DMS 273 treated with DMSO at 0.1 percent for 48 hours (cell line): ENCODE measurements at regions not wholly inside any gene's neighbourhood (a gene's known extent, or its start where the extent isn't known, plus 50 kb on each side); places are given as distances from the start of the nearest gene placed in this dataset.

Experiments used
- DNase-seq: peaks from one replicate; lab custom pipeline; 2025; lab: John Stamatoyannopoulos, UW

DNA sequence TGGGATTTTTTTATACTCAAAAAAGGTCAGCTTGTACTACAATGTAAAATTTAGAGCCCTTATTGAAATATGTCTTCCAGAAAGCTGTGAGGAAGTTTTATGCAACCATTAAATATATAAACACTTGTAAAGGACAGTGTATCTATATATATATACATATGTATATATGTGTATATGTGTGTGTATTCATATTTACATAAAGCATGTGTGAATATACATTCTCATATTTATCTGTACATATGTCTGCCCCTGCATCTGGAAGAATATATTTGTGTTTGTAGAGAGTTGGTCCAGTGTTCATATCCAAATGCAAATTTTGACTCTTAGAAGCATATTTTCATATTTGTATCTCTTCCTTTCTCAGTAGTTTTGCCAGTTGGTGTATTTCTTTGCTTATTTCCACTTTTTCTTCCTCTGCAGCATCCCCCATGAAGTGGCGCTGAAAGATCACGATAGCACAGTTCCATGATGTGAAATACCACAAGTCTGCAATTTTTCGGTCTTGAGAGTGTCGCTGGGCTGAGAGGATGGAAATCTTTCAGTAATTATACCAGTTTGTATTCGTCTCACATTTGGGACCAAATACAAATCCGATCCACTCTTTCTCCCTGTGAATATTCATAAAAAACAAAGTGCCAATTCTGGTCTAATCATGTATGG lies 311.7 kb upstream of the DPH6 start:
- DNase-seq, result no peak

DNA sequence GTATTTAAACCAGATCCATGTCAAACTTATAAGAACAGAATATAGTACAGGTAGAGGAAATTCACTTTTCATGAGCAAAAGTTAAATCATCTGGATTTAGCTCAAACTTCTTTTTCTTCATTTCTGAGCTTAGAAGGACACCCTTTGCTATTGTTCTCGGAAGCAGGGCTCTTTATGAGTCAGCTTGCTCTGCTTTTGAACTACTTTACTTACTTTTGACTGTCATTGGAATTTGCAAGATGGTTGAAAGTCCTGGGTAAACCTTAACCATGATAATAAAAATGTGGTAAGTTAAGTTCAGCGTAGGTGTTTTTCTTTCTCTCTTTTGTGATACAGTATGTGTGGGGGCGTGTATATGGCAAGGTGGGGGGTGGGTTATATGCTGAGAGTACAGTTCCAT lies 312.7 kb upstream of the DPH6 start:
- no peak for DNase-seq

DNA sequence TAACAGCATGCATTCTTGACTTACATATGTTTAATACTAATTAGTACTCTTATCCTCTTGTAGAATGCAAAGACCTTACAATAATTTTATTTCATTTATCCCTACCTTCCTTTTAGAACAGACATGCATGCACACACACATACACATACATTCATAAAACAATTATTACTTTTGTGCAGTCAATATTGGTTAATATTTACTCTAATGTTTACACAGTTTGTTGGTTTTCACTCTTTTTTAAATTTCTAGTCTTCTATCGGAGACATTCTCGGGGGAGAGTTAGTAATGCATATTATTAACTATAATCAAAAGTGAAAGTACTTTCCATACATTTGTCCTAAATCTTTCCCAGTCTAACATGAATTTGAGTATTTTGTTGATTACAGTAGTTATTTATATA lies 317.7 kb upstream of the DPH6 start:
- DNase-seq, result no peak

DNA sequence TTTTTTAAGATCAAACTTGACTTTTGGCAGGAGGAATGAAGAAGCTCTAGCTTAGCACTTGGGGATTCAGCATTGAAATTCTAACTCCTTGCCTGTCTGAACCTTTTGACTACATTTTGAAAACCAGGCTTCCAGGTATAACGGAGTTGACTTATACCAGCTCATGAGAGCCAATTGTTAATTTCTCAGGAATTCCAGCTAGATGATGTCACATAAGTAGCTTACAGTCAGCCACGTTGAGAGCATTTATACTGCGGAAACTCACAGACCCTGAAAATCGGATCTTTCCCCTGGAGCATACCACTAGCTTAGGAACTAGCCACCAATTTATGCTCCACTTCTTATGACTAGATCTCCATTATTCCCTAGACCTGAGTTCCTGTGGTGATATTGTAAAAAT lies 321.4 kb upstream of the DPH6 start:
- no peak for DNase-seq

DNA sequence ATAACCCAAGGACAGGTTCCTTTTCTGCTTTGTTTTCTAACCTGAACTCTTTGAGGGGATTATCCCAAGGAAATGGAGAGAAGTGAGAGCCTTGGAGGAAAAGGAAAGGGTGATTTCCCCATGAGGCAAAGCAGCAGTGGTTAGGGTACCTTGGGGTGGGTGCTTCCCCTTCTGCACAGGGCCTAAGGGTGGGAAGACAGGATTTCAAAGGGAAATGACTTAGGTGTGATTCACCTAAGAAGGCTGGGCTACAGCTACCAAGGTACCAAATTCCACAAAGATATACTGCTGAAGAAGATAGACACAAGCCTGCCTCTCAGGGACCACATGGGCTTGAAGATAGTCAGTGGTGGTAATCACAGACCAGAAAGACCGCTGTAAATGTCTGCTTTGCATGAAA lies 325.3 kb upstream of the DPH6 start:
- no peak for DNase-seq

DNA sequence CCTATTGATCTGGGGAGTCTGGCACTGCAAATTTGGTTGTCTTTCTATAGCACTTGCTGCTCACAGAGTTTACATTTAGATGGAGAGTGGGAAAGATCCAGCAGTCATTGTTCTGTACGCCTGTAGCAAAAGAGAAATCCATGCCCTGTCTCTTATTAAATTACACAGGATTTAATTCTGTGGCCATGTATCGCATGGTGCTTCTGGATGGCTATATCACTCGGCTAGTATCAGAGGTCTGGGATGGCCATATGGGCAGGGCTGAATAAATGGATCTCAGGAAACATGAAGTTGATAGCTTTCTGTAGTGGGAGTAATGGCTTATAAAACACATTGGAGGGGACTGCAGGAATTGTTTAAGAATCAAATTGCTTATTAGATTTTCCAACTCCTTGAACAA lies 325.8 kb upstream of the DPH6 start:
- no peak for DNase-seq

DNA sequence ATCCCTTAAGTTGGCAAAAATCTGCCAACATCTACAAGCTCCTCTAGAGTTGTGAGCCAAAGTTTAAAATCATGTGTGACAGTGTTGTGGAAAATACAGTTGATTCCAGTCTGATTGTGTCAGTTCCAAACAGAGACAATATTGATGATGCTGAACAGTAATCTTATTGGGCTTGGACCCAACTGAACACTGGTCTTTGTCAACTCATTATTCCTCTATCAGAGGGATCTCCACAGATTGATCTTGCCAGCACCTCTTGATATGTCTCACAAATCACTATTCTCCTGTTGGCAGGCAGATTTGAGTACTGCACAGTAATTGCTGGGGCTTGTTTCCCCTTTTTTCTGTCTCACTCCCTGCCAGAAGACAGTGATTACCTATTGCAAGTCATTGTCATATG lies 326.6 kb upstream of the DPH6 start:
- no peak for DNase-seq

DNA sequence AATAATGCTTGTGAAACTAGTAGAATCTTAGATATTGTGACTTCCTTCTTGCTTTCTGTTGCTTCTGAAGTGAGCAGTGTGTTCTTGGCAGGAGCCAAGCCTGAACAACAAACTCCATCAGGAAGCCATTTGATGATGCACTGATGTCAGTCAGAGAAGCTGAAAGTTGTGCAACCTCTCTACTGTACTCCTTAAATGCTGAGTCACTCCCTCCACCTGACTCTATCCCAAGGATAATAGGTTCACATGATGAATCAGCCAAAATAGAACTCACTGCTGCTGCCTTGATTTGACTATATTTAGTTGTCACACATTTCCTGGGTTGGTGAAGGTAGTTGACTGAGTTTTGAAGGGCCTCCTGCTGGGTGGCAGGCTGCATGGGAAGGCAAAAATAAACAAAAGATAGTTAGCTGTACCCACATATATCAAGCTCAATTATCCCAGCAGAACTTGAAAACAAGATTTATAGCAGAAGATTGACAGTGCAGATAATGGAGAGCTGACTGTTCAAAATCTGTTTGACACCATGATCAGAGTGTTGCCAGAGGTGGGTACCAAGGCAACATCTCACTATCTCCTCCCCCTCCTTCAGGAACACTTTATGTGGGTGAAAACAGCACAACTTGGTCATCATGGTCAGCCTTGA lies 328.4 kb upstream of the DPH6 start:
- DNase-seq, result no peak

DNA sequence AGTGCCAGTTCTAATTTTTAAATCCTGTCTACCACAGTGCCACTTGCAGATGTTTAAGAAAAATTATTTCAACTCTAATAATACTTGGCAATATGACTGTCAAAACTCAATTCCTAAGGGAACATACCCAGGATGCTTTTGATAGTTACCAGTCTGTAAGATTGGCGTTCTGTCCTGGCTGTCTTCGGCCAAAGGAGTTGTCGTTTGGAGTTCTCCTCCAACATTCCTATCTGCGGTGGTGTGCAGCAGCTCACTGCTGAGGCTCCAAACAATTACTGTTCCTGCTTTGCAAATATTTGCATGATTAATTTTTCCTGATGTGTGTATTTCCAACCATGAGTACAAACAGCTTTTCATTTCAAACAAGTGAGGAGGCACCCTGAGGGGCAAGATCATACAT lies 330.8 kb upstream of the DPH6 start:
- DNase-seq, result no peak

DNA sequence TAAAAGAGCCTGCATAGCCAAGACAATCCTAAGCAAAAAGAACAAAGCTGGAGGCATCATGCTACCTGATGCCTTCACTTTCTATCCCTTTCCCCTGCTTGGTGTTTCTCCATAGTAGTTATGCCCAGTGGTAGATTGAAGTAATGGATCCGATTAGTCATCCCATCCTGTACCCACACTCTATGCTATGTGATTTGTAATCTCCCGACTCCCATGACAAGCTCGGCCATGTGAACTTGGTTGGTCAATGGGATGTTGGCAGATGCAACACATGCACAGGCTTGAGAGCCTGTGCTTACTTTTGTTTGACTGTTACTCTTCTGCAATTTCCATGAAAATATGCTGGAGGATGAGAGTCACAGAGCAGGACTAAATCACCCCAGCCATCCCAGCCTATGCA lies 334.9 kb upstream of the DPH6 start:
- no peak for DNase-seq

DNA sequence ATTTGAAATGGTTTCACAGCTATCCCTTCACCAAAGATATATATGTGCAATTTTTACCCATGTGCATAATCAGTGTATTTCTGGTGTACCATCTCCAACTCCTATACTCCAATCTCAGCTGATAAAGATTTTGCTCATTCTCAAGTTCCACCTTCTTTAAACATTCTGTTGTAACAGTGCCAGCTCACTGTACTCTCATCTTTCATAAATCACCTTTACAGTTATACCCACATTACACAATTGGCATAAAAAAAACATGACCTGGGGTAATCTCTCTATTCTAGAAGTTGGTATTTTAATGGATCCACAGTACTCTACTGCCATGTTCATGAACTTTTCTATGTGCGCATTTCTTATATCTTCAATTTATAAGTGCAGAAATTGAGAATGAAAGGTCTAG lies 339.9 kb upstream of the DPH6 start:
- no peak for DNase-seq

DNA sequence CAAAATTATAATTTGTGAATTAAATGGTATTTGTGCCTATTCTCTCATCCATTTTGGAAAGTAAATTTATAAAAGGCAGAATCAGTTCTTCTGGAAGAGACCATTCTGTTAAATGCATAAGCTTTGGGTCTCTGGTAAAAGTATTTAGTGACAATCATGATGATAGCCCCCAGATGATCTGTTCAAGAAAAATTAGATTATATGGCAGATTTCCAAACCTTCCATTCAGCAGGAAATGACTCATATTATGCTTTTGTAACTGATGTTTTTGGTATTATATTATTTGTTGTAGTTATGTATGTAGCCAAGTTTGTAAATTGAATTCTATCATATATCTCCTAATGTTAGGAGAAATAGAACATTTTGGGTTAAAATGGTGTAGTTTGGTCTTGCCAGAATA lies 340.8 kb upstream of the DPH6 start:
- no peak for DNase-seq

DNA sequence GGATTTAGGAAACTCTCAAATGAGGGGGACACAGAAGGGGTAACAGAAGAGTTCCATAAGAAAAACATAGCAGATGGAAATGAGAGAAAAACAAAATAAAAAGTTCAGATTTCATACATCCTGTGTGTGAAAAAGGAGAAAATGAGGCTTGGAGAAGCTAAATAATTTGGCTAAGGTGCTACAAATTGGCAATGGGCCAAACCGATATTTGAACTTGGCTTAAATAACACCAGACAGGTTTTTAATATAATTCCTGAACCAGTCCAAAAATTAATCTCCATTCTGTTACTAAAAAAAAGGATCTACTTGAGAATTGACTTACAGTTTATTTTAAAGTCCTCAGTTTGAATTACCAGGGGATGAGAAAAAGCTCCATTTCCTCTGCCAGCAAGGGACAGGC lies 342.9 kb upstream of the DPH6 start:
- DNase-seq, result no peak

DNA sequence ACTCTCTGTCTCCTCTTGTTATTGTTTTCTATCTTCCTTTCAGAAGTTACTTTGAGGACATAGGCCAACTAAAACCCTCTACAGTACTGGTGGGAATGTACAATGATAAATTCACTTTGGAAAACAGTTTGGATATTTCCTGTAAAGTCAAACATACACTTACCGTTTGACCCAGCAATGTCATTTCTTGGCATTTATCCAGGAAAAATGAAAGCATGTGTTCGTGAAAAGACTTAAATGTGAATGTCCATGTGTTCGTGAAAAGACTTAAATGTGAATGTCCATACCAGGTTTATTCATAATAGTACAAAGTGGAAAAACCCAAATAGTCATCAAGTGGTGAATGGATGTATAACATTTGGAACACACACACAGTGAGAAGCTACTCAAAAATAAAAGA lies 361.5 kb upstream of the DPH6 start:
- no peak for DNase-seq

DNA sequence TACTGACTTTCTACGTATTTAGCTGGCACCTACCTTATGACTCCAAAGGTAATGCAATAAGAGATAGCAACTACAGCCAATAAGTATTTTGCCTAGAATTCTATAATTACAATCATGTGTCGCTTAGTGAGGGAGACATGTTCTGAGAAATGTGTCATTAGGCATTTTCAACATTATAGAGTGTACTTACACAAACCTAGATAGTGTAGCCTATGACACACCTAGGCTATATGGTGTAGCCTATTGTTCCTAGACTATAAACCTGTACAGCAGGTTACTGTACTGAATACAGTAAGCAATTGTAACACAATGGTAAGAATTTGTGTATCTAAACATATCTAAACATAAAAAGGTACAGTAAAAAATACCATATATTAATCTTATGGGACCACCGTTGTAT lies 363.4 kb upstream of the DPH6 start:
- no peak for DNase-seq

DNA sequence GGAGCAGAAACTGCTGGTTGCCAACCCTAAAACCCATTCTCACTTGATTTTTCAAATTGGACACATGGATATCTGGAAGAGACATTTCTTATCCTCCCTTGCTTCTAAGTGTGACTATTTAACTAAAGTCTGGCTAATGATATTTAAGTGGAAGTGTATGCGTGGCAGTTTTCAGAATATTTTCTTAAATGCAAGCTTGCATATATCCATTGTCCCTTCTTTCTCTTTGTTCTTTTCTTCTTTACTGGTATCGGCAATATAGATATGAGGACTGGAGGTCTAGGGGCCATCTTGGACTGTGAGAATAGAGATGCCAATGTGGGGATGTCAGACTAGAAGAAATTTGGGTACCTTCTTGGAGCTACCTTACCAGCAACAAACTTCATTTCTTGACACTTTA lies 364.3 kb upstream of the DPH6 start:
- no peak for DNase-seq

DNA sequence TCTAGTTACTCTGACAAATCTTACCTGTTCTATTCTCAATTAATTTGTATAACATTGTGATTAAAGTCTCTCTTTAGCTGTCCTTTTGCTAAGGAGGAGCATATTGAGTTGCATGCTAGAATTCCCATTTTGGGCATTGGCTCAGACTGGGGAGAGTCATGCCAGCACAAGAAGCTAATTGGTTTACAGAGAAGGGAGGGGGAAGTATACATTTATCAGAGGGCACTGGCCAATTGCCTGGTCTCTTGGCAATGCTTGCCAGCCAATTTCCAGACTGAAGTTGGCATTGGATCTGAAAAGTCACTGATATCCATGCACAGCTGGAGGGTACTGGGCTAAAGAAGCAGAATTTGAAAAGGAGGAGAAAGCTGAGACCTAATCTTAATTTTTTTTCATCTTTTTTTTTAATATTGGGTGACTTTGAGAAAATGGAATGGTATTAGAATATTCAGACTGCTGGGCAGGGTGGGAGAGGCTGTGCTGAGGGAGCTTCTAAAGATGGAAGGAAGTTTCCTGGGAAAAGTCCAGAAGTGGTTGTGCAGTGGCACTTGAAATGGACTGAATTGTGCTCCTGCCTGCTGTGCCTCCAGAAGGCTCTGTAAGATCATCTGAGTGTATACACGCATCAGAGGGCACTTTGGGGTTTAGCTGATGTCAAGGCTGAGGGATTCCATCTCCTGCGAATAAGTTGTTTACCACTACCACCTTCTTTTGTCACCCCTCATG lies 365.2 kb upstream of the DPH6 start:
- peak; percentile 2 for DNase-seq

DNA sequence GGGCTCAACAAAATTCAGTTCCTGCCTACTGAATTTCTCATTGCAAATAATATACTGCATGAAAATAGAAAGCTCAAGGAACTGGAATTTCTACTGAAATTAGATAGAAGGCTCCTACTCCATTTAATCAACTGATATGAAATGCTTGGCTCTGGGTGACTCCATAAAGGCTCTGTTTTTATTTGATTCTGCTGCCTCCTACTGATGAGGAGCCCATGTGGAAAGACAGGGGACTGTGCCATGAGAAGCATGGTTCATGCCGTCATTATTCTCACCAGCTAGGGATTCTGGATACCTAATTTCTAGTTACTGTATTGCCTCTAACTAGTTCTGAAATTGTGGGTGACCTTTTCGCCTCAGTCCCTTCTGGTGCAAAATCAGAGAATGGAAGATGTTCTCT lies 366.2 kb upstream of the DPH6 start:
- no peak for DNase-seq

DNA sequence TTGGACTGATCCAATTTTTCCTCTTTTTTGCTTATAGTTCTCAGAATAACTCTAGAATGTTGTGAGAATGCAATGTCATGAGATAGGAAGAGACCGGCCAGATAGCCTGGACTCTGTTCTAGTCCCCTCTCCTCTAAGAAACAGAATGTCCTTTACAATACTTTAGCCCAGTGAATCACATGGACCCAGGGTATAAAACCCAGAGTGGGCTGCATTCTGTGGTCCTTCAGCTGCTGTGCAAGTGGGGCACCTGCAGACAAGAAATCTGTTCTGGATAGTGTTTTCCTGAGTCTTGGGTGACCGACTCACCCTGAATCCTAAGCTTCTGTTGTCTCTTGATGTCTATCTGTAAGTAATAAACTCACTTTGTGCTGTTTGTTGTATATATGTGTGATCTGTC lies 368.6 kb upstream of the DPH6 start:
- DNase-seq, result no peak

DNA sequence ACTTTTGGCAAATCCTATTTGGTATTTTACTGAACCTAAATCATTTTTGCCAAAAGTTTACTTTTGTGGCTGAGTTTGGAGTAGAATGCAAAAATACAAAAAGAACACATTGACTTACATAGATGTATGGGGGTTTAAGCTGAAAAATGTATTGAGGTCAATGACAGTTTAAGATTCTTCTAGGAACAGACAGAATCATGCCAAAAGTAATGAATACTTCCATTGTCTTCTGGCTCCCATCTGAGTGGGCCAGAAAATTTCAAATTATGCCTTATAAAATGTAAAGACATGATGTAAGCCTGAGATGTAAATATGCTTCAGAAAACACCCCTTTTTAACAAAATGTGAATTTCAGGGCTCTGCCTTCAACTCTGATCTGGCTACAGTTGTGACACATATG lies 375.1 kb upstream of the DPH6 start:
- no peak for DNase-seq

DNA sequence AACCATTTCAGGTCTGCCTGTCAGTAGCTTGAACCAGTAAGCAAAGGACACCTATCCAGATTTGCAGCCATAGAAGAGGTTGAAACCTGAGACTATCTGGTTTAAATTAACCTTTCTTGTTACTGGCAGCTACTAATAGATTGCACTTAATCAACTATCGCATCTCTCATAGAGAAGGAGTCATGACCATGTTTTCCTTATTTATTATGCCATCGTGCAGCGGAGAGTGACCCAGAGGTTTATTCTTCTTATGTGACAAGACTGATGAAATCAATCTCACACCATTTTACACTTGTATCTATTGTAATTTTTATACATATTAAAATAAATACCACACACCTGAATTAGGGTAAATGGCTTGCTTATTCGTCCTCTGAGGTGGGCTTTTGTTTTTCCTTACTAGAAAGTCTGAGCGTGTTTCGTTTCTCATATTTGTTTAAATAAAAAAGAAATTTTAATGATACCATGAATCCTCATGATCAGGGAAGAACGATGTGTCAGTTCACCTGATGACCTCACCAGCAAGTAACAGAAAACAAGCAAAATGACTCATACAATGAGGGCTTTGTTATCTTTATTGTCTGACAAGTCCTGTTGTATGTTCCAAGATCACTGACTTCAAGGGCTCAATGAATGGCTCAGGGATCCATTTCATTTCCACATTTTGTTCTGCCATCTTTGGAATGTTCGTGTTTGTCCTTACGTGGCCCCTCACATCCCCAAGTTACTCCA lies 379.5 kb upstream of the DPH6 start:
- DNase-seq, result no peak

DNA sequence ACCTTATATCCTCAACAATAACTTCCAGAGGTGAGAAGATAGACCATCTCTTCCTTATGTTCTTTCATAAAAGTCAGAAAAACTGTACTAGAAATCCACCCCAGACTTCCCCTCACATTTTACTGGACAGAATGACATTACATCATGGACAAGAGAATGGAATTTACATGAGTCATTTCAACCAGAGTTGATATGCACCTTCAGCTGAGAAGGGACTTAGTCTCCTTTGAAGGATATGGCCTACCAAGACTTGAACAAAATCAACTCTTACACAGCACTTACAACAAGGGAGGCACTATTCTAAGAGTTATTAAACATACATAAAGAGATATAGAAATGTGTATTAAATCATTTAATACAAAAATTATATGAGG lies 380.0 kb upstream of the DPH6 start:
- DNase-seq, result no peak

DNA sequence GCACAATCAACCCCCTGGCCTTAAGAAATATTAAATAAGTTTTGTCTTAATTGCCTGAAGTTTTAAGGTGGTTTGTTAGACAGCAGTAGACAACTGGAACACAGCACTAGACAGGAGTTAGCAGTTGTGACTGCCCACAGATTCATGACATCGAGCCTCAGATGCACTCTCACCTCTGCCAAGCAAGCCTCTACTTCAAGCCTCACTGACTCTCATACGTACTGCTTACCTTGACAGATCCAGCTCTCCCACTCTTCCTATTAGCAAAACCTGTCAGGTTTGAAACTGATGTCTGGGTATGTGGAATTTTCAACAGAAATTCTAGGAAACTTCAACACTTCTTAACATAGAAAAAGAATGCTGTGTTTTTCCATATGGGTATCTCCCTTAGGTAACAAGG lies 382.9 kb upstream of the DPH6 start:
- no peak for DNase-seq
